GM12875 (cell line): ENCODE measurements at regions not wholly inside any gene's neighbourhood (a gene's known extent, or its start where the extent isn't known, plus 50 kb on each side); places are given as distances from the start of the nearest gene placed in this dataset.
"Not testable (repeated sequence)": the region's sequence is repeated elsewhere in the genome, so short reads cannot be mapped to it uniquely, and the experiment has no call there.

Source experiments
- H3K4me3 ChIP-seq: one replicate; pipeline ENCODE4 v1.5.1; 2011; ENCODE audit warnings: low read depth, low read length, control low read depth
- CTCF ChIP-seq: IDR thresholded peaks from 2 replicates; pipeline ENCODE4 v1.5.1; 2011; ENCODE audit warnings: low read depth, mild to moderate bottlenecking, control low read depth, inconsistent platforms, low read length, moderate library complexity, borderline replicate concordance; ENCODE audit not compliant: insufficient read depth

GRCh38 chr2:82781176-82781915, 1677.7 kb downstream of the SUCLG1 start:
- TF ChIP-seq CTCF, result no peak
- no peak overlapping the region for H3K4me3 ChIP-seq

GRCh38 chr2:82780050-82780449, 1679.0 kb downstream of the SUCLG1 start:
- no peak for TF ChIP-seq CTCF
- H3K4me3 ChIP-seq, result no peak overlapping the region

- TF ChIP-seq CTCF, result no peak
- no peak overlapping the region for H3K4me3 ChIP-seq
These were observed 1706.7 kb downstream of the SUCLG1 start for GRCh38 chr2:82752396-82752795.

- H3K4me3 ChIP-seq, result no peak overlapping the region
- no peak for TF ChIP-seq CTCF
These were observed 1710.4 kb downstream of the SUCLG1 start for GRCh38 chr2:82748653-82749052.

GRCh38 chr2:82740527-82740926, 1718.6 kb downstream of the SUCLG1 start:
- no peak for TF ChIP-seq CTCF
- no peak overlapping the region for H3K4me3 ChIP-seq

GRCh38 chr2:82737965-82738364, 1721.1 kb downstream of the SUCLG1 start:
- H3K4me3 ChIP-seq, result not testable (repeated sequence)

GRCh38 chr2:82735336-82735735, 1723.7 kb downstream of the SUCLG1 start:
- TF ChIP-seq CTCF, result no peak

More at GRCh38 chr2:82735336-82735735, 1723.7 kb downstream of the SUCLG1 start:
- H3K4me3 ChIP-seq, result no peak overlapping the region
